Endothelial cell of umbilical vein (primary cell): ENCODE measurements at regions not wholly inside any gene's neighbourhood (a gene's known extent, or its start where the extent isn't known, plus 50 kb on each side); places are given as distances from the start of the nearest gene placed in this dataset.

ENCODE experiments used
- BruUV-seq: library from RNA; stranded (reverse); fragments of 400-500 nt; replicated peaks from 2 replicates; lab custom pipeline; 2021; lab: Mats Ljungman, UMichigan
- CTCF ChIA-PET: fragments of 300-600, 350-600 bp; sonication (Branson Sonifier 250); formaldehyde crosslinking; loops from one replicate; lab custom pipeline; 2021; ENCODE audit warnings: antibody characterized with exemption, inconsistent platforms; lab: Charles Lee
- POLR2A ChIA-PET: fragments of 300-600, 350-600 bp; sonication (Branson Sonifier 250); formaldehyde crosslinking; loops from one replicate; lab custom pipeline; 2021; ENCODE audit warnings: antibody characterized with exemption, inconsistent platforms; lab: Charles Lee
- DNase-seq: peaks from one replicate; pipeline ENCODE4 v3.0.0-alpha.2; 2011; ENCODE audit warnings: low read depth, low spot score
- FAIRE-seq: peaks from 2 replicates; lab custom pipeline; 2011; peaks lifted over from hg19 to GRCh38; lab: Jason Lieb, UNC
- H2AFZ ChIP-seq: 2 replicates; pipeline ENCODE4 v1.6.0; 2012; ENCODE audit warnings: low read depth, low read length, control low read depth, inconsistent platforms
- H3K27ac ChIP-seq: 2 replicates; pipeline ENCODE4 v1.5.1; 2011; ENCODE audit warnings: low read depth, mild to moderate bottlenecking, control low read depth, low read length, moderate library complexity; ENCODE audit not compliant: insufficient read depth
- H3K27me3 ChIP-seq, 2 experiments: 2 replicates each; pipeline versions ENCODE4 v1.6.0 to v1.6.1; 2011; ENCODE audit warnings: low read length in 2 of 2, mixed read lengths in 1 of 2; ENCODE audit not compliant: control insufficient read depth in 2 of 2, insufficient read depth in 2 of 2
- H3K36me3 ChIP-seq, 2 experiments: 2 replicates in 1 of 2; 3 replicates in 1 of 2; pipeline ENCODE4 v1.5.1; 2011; ENCODE audit warnings: low read length in 2 of 2, mild to moderate bottlenecking in 1 of 2, moderate library complexity in 1 of 2; ENCODE audit not compliant: control insufficient read depth in 2 of 2, insufficient read depth in 2 of 2; ENCODE audit errors: extremely low read depth in 1 of 2
- H3K4me1 ChIP-seq: 3 replicates; pipeline ENCODE4 v1.5.1; 2011; ENCODE audit warnings: mild to moderate bottlenecking, low read length; ENCODE audit not compliant: control insufficient read depth, insufficient read depth; ENCODE audit errors: extremely low read depth
- H3K4me2 ChIP-seq: 2 replicates; pipeline ENCODE4 v1.6.1; 2011; ENCODE audit warnings: low read length, control low read depth, mixed read lengths; ENCODE audit not compliant: insufficient read depth
- H3K4me3 ChIP-seq, 3 experiments: fragments of 200-600 bp in 1 of 3; sonication (generic), shearing (Covaris generic) in 1 of 3; replicated peaks in 1 of 3; 2 replicates each; pipeline ENCODE4 v1.5.1; 2011 to 2016; ENCODE audit warnings: control low read depth in 3 of 3, low read length in 3 of 3, mild to moderate bottlenecking in 2 of 3, inconsistent platforms in 1 of 3, low read depth in 1 of 3, moderate library complexity in 1 of 3; ENCODE audit not compliant: insufficient read depth in 1 of 3
- H3K79me2 ChIP-seq: 2 replicates; pipeline ENCODE4 v1.6.0; 2012; ENCODE audit warnings: low read length, inconsistent platforms; ENCODE audit not compliant: control insufficient read depth, insufficient read depth
- H3K9ac ChIP-seq: replicated peaks from 2 replicates; pipeline ENCODE3; 2011; ENCODE audit warnings: low read length, control low read depth; ENCODE audit not compliant: insufficient read depth; ENCODE audit errors: extremely low read depth
- H3K9me1 ChIP-seq: replicated peaks from 3 replicates; pipeline ENCODE4 v1.6.0; 2011; ENCODE audit warnings: mild to moderate bottlenecking, low read length; ENCODE audit not compliant: control insufficient read depth, insufficient read depth; ENCODE audit errors: extremely low read depth
- H3K9me3 ChIP-seq: replicated peaks from 2 replicates; pipeline ENCODE4 v1.5.1; 2012; ENCODE audit warnings: low read length, inconsistent platforms; ENCODE audit not compliant: control insufficient read depth, insufficient read depth
- H4K20me1 ChIP-seq: replicated peaks from 2 replicates; pipeline ENCODE3; 2011; ENCODE audit warnings: mild to moderate bottlenecking, low read length; ENCODE audit not compliant: control insufficient read depth, insufficient read depth; ENCODE audit errors: extremely low read depth
- CTCF ChIP-seq, 2 donors: IDR thresholded peaks; 1 replicate in 1 of 2; 2 replicates in 1 of 2; pipeline ENCODE4 v1.5.1; 2011; ENCODE audit warnings: low read length in 2 of 2, mild to moderate bottlenecking in 2 of 2, moderate library complexity in 2 of 2, control low read depth in 1 of 2, inconsistent platforms in 1 of 2, low read depth in 1 of 2; ENCODE audit not compliant: insufficient read depth in 1 of 2; ENCODE audit errors: extremely low read depth in 1 of 2
- EZH2 ChIP-seq: IDR thresholded peaks from 2 replicates; pipeline ENCODE4 v1.6.1; 2012; ENCODE audit warnings: borderline replicate concordance, low read depth, mild to moderate bottlenecking, moderate library complexity, low read length, inconsistent platforms; ENCODE audit not compliant: severe bottlenecking
- FOS ChIP-seq: IDR thresholded peaks from 2 replicates; pipeline ENCODE4 v1.6.1; 2011; ENCODE audit warnings: mild to moderate bottlenecking, low read length, moderate library complexity, borderline replicate concordance; ENCODE audit not compliant: insufficient read depth
- GATA2 ChIP-seq: IDR thresholded peaks from 2 replicates; pipeline ENCODE4 v1.7.0; 2011; ENCODE audit warnings: low read depth, mild to moderate bottlenecking, moderate library complexity, mixed read lengths, low read length; ENCODE audit not compliant: insufficient read length, insufficient read depth
- JUN ChIP-seq: IDR thresholded peaks from 2 replicates; pipeline ENCODE4 v1.6.1; 2011; ENCODE audit warnings: borderline replicate concordance, low read depth; ENCODE audit not compliant: insufficient read length, insufficient read depth
- MAX ChIP-seq: IDR thresholded peaks from 2 replicates; pipeline ENCODE4 v1.6.1; 2011; ENCODE audit not compliant: insufficient read depth, insufficient read length
- MYC ChIP-seq: IDR thresholded peaks from one replicate; pipeline ENCODE4 v1.6.1; 2011; ENCODE audit warnings: mild to moderate bottlenecking, low read depth, low read length
- POLR2A ChIP-seq: IDR thresholded peaks from 2 replicates; pipeline ENCODE4 v1.6.1; 2012; ENCODE audit warnings: low read depth, mild to moderate bottlenecking, control low read depth, low read length
- POLR2AphosphoS5 ChIP-seq: IDR thresholded peaks from 2 replicates; pipeline ENCODE4 v1.6.1; 2012; ENCODE audit warnings: low read depth, mild to moderate bottlenecking, control low read depth, low read length, moderate library complexity; ENCODE audit not compliant: insufficient read depth
- dilution Hi-C: fragments of 300-500 bp; cut with MboI; formaldehyde crosslinking; loops from one replicate; pipeline ENCODE4 v1.15.0; 2019; ENCODE audit warnings: low sequenced_read_pairs; ENCODE audit not compliant: extremely low pct_ligation_motif_present
- intact Hi-C: fragments of 100-400 bp; cut with micrococcal nuclease; formaldehyde crosslinking; loops from one replicate; pipeline ENCODE4 v1.10.0; 2022

GRCh38 chr14:28020112-28020511 lies 746.5 kb upstream of the FOXG1 start:
- TF ChIP-seq POLR2AphosphoS5 (no peak), EZH2 (no peak), POLR2A (no peak), CTCF (IDR thresholded peaks at IDR 0.05; ENCODE audit: extremely low read depth in 1 of 2, insufficient read depth in 1 of 2, low read depth in 1 of 2, low read length in 2 of 2) (no peak), FOS (no peak), GATA2 (no peak), MYC (no peak), JUN (no peak), MAX (no peak)
- POLR2A ChIA-PET, result no interaction called here
- no peaks in the 10 kb centered on the region for H3K79me2 ChIP-seq
- dilution Hi-C loops, result no loop called here
- no peaks in the 10 kb centered on the region for H3K9me1 ChIP-seq
- H3K27me3 ChIP-seq, result no peaks in the 10 kb centered on the region
- FAIRE-seq, result no peak
- no peaks in the 10 kb centered on the region for H3K9me3 ChIP-seq
- no peaks in the 10 kb centered on the region for H3K4me1 ChIP-seq
- no peak overlapping the region for H2AFZ ChIP-seq
- H3K4me2 ChIP-seq, result no peak overlapping the region
- no peaks in the 10 kb centered on the region for H4K20me1 ChIP-seq
- CTCF ChIA-PET, result no interaction called here
- DNase-seq, result no peak
- no peak overlapping the region for H3K27ac ChIP-seq
- H3K9ac ChIP-seq, result no peak overlapping the region
- no TSS peak for BruUV-seq
- intact Hi-C loops, result no loop called here
- H3K4me3 ChIP-seq, result no peak overlapping the region
- no peaks in the 10 kb centered on the region for H3K36me3 ChIP-seq
